WTC11 (cell line): ENCODE measurements at regions not wholly inside any gene's neighbourhood (a gene's known extent, or its start where the extent isn't known, plus 50 kb on each side); places are given as distances from the start of the nearest gene placed in this dataset.

ENCODE experiments used
- ATAC-seq: fragments of 200-7000 bp; cut with Tn5 transposase; 2 replicates; pipeline ENCODE4 v1.10.0; 2021; ENCODE audit warnings: mild to moderate bottlenecking, moderate library complexity
- CTCF ChIA-PET: fragments of 300-600 bp; sonication (Branson Sonifier 250); formaldehyde crosslinking; loops from one replicate; lab custom pipeline; 2021; ENCODE audit warnings: antibody characterized with exemption; lab: Charles Lee
- POLR2A ChIA-PET: fragments of 350-600 bp; sonication (Branson Sonifier 250); formaldehyde crosslinking; loops from one replicate; lab custom pipeline; 2021; ENCODE audit warnings: antibody characterized with exemption; lab: Charles Lee
- DNase-seq: peaks from one replicate; pipeline ENCODE4 v3.0.0; 2021; ENCODE audit warnings: low spot score
- H3K27ac Mint-ChIP-seq: 2 replicates; pipeline ENCODE4 v1.8.0; 2021; ENCODE audit warnings: mixed read lengths
- H3K27me3 Mint-ChIP-seq: 2 replicates; pipeline ENCODE4 v1.8.0; 2021; ENCODE audit warnings: low read depth, mild to moderate bottlenecking, moderate library complexity, mixed read lengths
- H3K36me3 Mint-ChIP-seq: 2 replicates; pipeline ENCODE4 v1.8.0; 2021; ENCODE audit warnings: mixed read lengths
- H3K4me1 Mint-ChIP-seq: 2 replicates; pipeline ENCODE4 v1.8.0; 2022; ENCODE audit warnings: mixed read lengths
- H3K4me3 Mint-ChIP-seq: 2 replicates; pipeline ENCODE4 v1.8.0; 2021; ENCODE audit warnings: mild to moderate bottlenecking, moderate library complexity, mixed read lengths
- H3K9me3 Mint-ChIP-seq: 2 replicates; pipeline ENCODE4 v1.8.0; 2021; ENCODE audit warnings: mixed read lengths
- AR ChIP-seq: fragments of 250-450 bp; sonication (Bioruptor Pico); IDR thresholded peaks from 2 replicates; pipeline ENCODE4 v1.9.0; 2021; ENCODE audit warnings: mild to moderate bottlenecking
- ELF4 ChIP-seq: sonication (generic); formaldehyde crosslinking; IDR thresholded peaks from 2 replicates; pipeline ENCODE4 v1.8.1; 2022; ENCODE audit warnings: low read depth, mild to moderate bottlenecking, moderate library complexity, missing genetic modification reagents
- ETV6 ChIP-seq: sonication (generic); formaldehyde crosslinking; IDR thresholded peaks from 2 replicates; pipeline ENCODE4 v1.8.1; 2022; ENCODE audit warnings: mild to moderate bottlenecking, missing genetic modification reagents
- GTF2I ChIP-seq: fragments of 250-450 bp; sonication (Bioruptor Pico); conservative IDR thresholded peaks from 2 replicates; pipeline ENCODE4 v1.4.0; 2021; ENCODE audit warnings: mild to moderate bottlenecking
- IRF2 ChIP-seq: sonication (generic); formaldehyde crosslinking; IDR thresholded peaks from 2 replicates; pipeline ENCODE4 v1.8.0; 2022; ENCODE audit warnings: low read depth, missing genetic modification reagents, borderline replicate concordance
- JAZF1 ChIP-seq: fragments of 250-450 bp; sonication (Bioruptor Pico); IDR thresholded peaks from 2 replicates; pipeline ENCODE4 v1.9.0; 2021; ENCODE audit warnings: moderate library complexity, mild to moderate bottlenecking, inconsistent platforms
- JUN ChIP-seq: sonication (generic); formaldehyde crosslinking; IDR thresholded peaks from 2 replicates; pipeline ENCODE4 v1.8.0; 2023; ENCODE audit warnings: mild to moderate bottlenecking, missing genetic modification reagents
- KAT7 ChIP-seq: sonication (generic); formaldehyde crosslinking; IDR thresholded peaks from 2 replicates; pipeline ENCODE4 v1.8.1; 2023; ENCODE audit warnings: missing genetic modification reagents, mild to moderate bottlenecking, borderline replicate concordance
- NFATC4 ChIP-seq: fragments of 250-450 bp; sonication (Bioruptor Pico); IDR thresholded peaks from 2 replicates; pipeline ENCODE4 v1.9.0; 2021; ENCODE audit warnings: mild to moderate bottlenecking
- NFE2L1 ChIP-seq: sonication (generic); formaldehyde crosslinking; IDR thresholded peaks from 2 replicates; pipeline ENCODE4 v1.8.1; 2023; ENCODE audit warnings: missing genetic modification reagents
- NFYB ChIP-seq: sonication (generic); formaldehyde crosslinking; conservative IDR thresholded peaks from 2 replicates; pipeline ENCODE4 v1.8.0; 2022; ENCODE audit warnings: low read depth, missing genetic modification reagents
- RELA ChIP-seq: sonication (generic); formaldehyde crosslinking; IDR thresholded peaks from 2 replicates; pipeline ENCODE4 v1.8.1; 2022; ENCODE audit warnings: missing genetic modification reagents, mild to moderate bottlenecking, borderline replicate concordance
- SMAD4 ChIP-seq: sonication (generic); formaldehyde crosslinking; IDR thresholded peaks from 2 replicates; pipeline ENCODE4 v1.8.0; 2022; ENCODE audit warnings: mild to moderate bottlenecking, missing genetic modification reagents
- ZBTB43 ChIP-seq: sonication (generic); formaldehyde crosslinking; IDR thresholded peaks from 2 replicates; pipeline ENCODE4 v1.8.1; 2023; ENCODE audit warnings: mild to moderate bottlenecking, missing genetic modification reagents
- ZNF138 ChIP-seq: sonication (generic); formaldehyde crosslinking; conservative IDR thresholded peaks from 2 replicates; pipeline ENCODE4 v1.8.1; 2022; ENCODE audit warnings: mild to moderate bottlenecking, moderate library complexity, missing genetic modification reagents
- ZNF281 ChIP-seq: sonication (generic); formaldehyde crosslinking; IDR thresholded peaks from 2 replicates; pipeline ENCODE4 v1.8.0; 2023; ENCODE audit warnings: mild to moderate bottlenecking, missing genetic modification reagents
- ZNF396 ChIP-seq: fragments of 250-450 bp; sonication (Bioruptor Pico); IDR thresholded peaks from 2 replicates; pipeline ENCODE4 v1.8.0; 2021; ENCODE audit warnings: mild to moderate bottlenecking, moderate library complexity, borderline replicate concordance
- TF ChIP-seq, protein P1 (sequence below): sonication (generic); formaldehyde crosslinking; IDR thresholded peaks from 2 replicates; pipeline ENCODE4 v1.8.1; 2022; ENCODE audit warnings: mild to moderate bottlenecking, moderate library complexity, missing genetic modification reagents
- TF ChIP-seq, protein P2 (sequence below): sonication (generic); formaldehyde crosslinking; IDR thresholded peaks from 2 replicates; pipeline ENCODE4 v1.8.0; 2023; ENCODE audit warnings: missing genetic modification reagents
- TF ChIP-seq, protein P3 (sequence below): fragments of 200-600 bp; IDR thresholded peaks from 2 replicates; pipeline ENCODE4 v1.8.0; 2022; ENCODE audit warnings: antibody characterized with exemption

DNA sequence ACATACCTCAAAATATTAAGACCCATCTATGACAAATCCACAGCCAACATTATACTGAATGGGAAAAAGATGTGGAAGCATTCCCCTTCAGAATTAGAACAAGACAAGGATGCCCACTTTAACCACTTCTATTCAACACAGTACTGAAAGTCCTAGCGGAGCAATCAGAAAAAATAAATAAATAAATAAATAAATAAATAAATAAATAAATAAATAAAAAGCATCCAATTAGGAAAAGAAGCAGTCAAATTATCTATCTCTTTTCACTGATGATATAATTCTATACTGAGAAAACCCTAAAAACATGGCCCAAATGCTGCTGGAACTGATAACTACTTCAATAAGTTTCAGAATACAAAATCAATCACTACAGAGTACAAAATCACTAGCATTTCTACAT is 67.5 kb downstream of the PRR32 start:
- ChIA-PET POLR2A (no interaction called here), CTCF (no interaction called here)
- Mint-ChIP-seq H3K27me3 (no peaks in the 10 kb centered on the region), H3K9me3 (peaks cover 5% of the 10 kb centered on the region; the same call in 1 of the 2 replicates), H3K27ac (no peak overlapping the region), H3K36me3 (no peaks in the 10 kb centered on the region), H3K4me1 (no peaks in the 10 kb centered on the region), H3K4me3 (no peak overlapping the region)
- ATAC-seq (no peak), DNase-seq (no peak)
- TF ChIP-seq IRF2 (CRISPR knock-in tag) (no peak), RELA (CRISPR knock-in tag) (no peak), NFYB (CRISPR knock-in tag) (no peak), ZBTB43 (CRISPR knock-in tag) (no peak), GTF2I (no peak), ELF4 (CRISPR knock-in tag) (no peak), ZNF138 (CRISPR knock-in tag) (no peak), NFE2L1 (CRISPR knock-in tag) (no peak), ZNF396 (CRISPR knock-in tag) (no peak), NFATC4 (CRISPR knock-in tag) (no peak), ZNF281 (no peak), KAT7 (no peak), ETV6 (CRISPR knock-in tag) (no peak), AR (CRISPR knock-in tag) (no peak), SMAD4 (CRISPR knock-in tag) (no peak), JAZF1 (CRISPR knock-in tag) (no peak), JUN (CRISPR knock-in tag) (no peak)
- TF ChIP-seq, protein P1, sequence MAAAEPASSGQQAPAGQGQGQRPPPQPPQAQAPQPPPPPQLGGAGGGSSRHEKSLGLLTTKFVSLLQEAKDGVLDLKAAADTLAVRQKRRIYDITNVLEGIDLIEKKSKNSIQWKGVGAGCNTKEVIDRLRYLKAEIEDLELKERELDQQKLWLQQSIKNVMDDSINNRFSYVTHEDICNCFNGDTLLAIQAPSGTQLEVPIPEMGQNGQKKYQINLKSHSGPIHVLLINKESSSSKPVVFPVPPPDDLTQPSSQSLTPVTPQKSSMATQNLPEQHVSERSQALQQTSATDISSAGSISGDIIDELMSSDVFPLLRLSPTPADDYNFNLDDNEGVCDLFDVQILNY (CRISPR knock-in tag): no peak
- TF ChIP-seq, protein P2, sequence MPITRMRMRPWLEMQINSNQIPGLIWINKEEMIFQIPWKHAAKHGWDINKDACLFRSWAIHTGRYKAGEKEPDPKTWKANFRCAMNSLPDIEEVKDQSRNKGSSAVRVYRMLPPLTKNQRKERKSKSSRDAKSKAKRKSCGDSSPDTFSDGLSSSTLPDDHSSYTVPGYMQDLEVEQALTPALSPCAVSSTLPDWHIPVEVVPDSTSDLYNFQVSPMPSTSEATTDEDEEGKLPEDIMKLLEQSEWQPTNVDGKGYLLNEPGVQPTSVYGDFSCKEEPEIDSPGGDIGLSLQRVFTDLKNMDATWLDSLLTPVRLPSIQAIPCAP (CRISPR knock-in tag): no peak
- TF ChIP-seq, protein P3, sequence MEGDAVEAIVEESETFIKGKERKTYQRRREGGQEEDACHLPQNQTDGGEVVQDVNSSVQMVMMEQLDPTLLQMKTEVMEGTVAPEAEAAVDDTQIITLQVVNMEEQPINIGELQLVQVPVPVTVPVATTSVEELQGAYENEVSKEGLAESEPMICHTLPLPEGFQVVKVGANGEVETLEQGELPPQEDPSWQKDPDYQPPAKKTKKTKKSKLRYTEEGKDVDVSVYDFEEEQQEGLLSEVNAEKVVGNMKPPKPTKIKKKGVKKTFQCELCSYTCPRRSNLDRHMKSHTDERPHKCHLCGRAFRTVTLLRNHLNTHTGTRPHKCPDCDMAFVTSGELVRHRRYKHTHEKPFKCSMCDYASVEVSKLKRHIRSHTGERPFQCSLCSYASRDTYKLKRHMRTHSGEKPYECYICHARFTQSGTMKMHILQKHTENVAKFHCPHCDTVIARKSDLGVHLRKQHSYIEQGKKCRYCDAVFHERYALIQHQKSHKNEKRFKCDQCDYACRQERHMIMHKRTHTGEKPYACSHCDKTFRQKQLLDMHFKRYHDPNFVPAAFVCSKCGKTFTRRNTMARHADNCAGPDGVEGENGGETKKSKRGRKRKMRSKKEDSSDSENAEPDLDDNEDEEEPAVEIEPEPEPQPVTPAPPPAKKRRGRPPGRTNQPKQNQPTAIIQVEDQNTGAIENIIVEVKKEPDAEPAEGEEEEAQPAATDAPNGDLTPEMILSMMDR: no peak
